Retina (tissue), 1 donor: ENCODE measurements at regions not wholly inside any gene's neighbourhood (a gene's known extent, or its start where the extent isn't known, plus 50 kb on each side); places are given as distances from the start of the nearest gene placed in this dataset.

ENCODE experiments used
- DNase-seq: peaks from one replicate; pipeline ENCODE4 v3.0.0-alpha.2; 2016

- no peak for DNase-seq
These were observed 1176.0 kb upstream of the GJE1 start for GRCh38 chr6:140956571-140957369.

- no peak for DNase-seq
These were observed 1192.3 kb upstream of the GJE1 start for GRCh38 chr6:140940251-140940925.

GRCh38 chr6:140932909-140933308 lies 1199.8 kb upstream of the GJE1 start:
- DNase-seq = no peak

- DNase-seq = no peak
These were observed 1201.1 kb upstream of the GJE1 start for GRCh38 chr6:140931581-140931980.

DNA sequence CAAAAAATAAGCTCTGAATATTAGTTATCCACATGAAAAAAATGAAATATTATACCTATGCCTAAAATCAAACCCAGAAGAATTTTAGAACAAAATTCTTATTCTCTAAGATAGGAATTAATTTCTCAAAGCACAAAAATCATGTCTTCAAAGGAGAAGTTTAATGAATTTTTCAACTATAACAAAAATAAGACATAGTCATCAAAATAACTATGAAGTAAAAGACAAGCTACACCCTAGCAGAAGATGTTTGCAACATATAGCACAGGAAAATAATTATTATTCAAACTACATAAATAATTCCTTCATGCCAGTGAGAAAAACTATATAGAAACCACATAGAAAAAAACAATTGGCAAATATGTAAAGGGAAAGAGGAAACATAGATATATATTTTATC lies 1203.6 kb upstream of the GJE1 start:
- no peak for DNase-seq

DNA sequence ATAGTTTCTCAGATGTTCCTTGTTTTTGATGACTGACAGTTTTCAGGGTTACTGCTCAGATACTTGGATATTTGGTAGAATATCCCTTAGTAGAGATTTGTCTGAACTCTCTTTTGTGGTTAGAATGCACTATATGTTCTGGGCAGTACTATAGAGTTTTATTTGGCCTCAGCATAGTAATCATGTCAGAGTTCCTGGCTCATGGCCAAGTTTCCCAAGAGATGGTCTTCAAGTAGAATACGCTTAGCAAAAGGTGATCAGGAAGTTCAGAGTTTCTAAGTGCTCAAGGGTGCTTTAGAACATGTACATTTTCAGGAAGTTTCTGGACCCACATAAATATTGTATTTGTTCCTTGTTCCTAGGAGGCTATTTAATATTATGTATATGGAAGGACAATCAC lies 1209.7 kb upstream of the GJE1 start:
- DNase-seq = no peak

- no peak for DNase-seq
These were observed 1211.1 kb upstream of the GJE1 start for GRCh38 chr6:140921366-140922226.

GRCh38 chr6:140917911-140918310 lies 1214.8 kb upstream of the GJE1 start:
- no peak for DNase-seq

DNA sequence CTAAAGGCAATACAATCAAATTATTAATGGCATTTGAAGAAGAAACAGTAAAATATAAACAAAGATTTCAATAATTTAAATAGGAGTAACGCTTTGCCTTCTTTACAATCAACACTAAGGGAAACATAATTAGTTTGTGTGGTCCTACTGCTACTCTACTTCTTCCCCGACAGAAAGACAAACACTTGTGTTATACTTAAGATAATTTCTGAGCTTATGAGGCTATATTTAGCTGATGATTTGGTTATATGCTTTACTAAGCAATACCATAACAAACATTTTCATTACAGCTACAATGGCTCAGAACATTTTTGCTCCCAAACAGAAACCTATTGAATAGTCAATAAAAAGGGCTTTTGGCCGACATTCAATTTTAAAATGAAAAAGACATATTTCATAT lies 1217.2 kb upstream of the GJE1 start:
- DNase-seq = no peak

DNA sequence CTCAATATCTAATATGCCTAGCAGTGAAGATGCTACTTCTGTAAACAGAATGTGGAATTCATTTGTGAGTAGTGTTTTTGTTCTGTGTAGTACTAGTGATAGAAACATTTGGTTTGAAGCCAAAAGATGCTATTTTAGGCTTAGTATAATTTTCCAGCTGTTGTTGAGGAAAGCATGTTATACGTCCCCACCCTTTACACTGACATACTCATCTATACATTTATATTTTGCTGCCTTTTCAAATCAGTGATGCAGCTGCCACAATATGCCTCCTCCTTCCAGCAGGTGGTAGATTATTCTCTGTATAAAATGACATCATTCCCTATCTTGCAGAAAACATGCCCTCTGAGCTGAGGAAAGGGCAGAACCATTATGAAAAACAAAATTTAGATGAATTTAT lies 1217.6 kb upstream of the GJE1 start:
- DNase-seq = peak; percentile 16

GRCh38 chr6:140912686-140913085 lies 1220.0 kb upstream of the GJE1 start:
- DNase-seq = no peak

DNA sequence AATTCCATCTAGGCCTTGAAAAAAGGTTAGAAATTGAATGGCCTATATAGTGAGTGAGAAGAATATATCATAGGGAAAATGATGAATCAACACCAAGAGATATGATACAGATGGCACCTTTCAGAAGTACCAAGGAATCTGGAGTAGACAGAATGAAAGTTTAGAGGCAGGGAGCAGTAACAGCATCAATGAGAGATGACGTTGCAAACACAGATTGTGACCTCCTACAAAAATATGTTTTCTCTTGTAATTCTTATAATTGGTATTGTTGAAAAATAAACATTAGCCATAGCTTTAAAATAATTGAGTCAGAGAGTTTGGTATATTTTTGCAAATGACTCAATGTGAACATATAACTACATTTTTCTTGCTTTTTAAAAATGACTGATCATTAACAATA lies 1223.1 kb upstream of the GJE1 start:
- no peak for DNase-seq

GRCh38 chr6:140909156-140909555 lies 1223.6 kb upstream of the GJE1 start:
- no peak for DNase-seq

- DNase-seq = no peak
These were observed 1224.2 kb upstream of the GJE1 start for GRCh38 chr6:140908505-140908904.

DNA sequence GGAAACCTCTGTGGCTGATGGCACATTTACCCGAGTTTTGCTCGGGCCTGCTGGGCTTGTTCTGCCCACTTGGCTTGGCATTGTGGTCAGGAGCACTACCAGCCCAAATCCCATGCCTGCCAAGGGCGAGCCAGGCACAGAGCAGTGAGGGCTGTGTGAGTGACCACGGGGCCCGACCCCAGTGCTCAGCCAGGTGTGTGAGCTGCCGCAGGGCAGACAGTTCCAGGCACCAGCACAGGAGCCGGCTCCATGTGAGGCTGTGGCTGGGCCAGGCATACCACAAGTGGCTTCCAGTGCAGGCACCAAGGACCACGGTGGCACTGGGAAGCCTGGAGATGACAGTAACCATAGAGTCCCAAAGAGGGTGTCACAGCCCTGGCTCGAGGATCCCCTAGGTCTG lies 1225.5 kb upstream of the GJE1 start:
- no peak for DNase-seq

DNA sequence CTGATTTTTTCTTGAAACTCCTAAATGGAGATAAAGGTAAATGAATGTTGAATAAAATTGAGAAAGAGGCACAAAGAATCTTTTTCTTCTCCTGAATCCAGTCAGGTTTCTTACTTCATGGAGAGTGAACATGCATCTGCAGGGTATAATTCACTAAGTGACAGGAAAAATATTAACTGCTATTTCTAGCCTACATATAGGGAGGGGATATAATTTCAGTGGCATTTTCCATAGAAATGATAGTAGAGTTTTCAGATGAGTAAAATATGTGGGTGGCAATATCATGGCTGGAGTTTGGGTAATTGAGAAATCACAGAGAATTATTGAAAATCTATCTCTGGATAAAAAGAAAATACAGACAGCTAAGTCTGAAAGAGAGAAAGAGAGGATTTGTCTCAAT lies 1227.0 kb upstream of the GJE1 start:
- no peak for DNase-seq

GRCh38 chr6:140905050-140905449 lies 1227.7 kb upstream of the GJE1 start:
- no peak for DNase-seq

DNA sequence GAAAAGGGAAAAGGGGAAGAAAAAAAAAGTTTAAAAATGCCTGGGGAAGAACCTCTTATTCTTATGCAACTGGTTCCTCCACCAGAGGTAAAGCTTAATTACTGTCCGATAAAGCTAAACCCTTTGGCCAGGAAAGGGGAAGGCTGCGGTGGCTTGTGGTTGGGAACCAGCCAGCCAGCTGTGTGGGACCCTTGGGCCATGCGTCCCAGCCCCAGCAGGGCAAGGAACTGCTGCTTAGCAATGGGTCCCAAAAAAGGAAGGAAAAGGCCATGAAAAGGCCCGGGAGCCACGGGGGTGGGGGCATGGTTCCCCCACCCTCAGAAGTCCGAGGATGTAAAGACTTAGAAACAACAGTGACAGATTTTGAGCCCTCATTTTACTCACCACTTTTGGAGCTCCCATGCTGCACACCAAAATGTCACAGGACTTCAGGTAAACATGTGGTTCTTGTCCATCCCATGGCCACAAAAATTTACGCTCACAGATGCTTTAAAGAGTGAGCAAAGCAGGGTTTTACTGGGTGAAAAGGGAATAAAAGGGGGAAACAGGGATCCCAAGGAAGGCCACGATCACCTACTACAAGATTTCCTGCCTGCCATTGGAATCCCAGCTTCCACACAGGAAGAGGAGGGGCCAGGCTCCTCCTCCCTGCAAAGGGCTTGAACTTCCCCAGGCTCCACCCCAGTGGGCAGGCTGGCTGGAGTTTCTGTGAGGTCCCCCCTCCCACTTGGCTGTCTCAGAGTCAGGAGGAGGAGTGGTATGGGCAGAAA lies 1234.7 kb upstream of the GJE1 start:
- DNase-seq = no peak

GRCh38 chr6:140897349-140897748 lies 1235.4 kb upstream of the GJE1 start:
- no peak for DNase-seq

- no peak for DNase-seq
These were observed 1239.3 kb upstream of the GJE1 start for GRCh38 chr6:140893432-140893831.

GRCh38 chr6:140879946-140880345 lies 1252.8 kb upstream of the GJE1 start:
- no peak for DNase-seq

- DNase-seq = no peak
These were observed 1258.7 kb upstream of the GJE1 start for GRCh38 chr6:140874066-140874465.

- DNase-seq = no peak
These were observed 1259.8 kb upstream of the GJE1 start for GRCh38 chr6:140872885-140873284.
